Stimulated activated CD8-positive, alpha-beta memory T cell treated with anti-CD3 and anti-CD28 coated beads, Interleukin-4, amount 100 ng/mL, for 1 hour (primary cell): ENCODE measurements at regions not wholly inside any gene's neighbourhood (a gene's known extent, or its start where the extent isn't known, plus 50 kb on each side); places are given as distances from the start of the nearest gene placed in this dataset.
"Not testable (repeated sequence)": the region's sequence is repeated elsewhere in the genome, so short reads cannot be mapped to it uniquely, and the experiment has no call there.

Experiments used
- DNase-seq, 2 donors: peaks; one replicate each; pipeline ENCODE4 v3.0.0-alpha.2; 2020; ENCODE audit warnings: low read depth in 2 of 2, low spot score in 1 of 2

- DNase-seq = no peak
Observed at GRCh38 chr2:121147766-121148165, 137.2 kb downstream of the TFCP2L1 start.

DNA sequence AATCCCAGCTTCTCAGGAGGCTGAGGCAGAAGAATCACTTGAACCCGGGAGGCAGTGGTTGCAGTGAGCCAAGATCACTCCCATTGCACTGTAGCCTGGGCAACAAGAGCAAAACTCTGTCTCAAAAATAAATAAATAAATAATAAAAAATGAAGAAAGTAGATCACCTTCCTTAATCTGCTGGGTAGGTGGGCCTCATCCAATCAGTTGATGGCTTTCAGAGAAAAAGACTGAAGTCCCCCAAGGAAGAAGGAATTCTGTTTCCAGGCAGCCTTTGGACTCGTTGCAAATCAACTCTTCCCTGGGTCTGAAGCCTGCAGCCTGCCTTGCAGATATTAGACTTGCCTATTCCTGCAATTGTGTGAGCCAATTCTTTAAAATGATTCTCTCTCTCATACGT, 136.5 kb downstream of the TFCP2L1 start:
- DNase-seq = no peak

GRCh38 chr2:121149384-121149783, 135.6 kb downstream of the TFCP2L1 start:
- no peak for DNase-seq

GRCh38 chr2:121150126-121150525, 134.9 kb downstream of the TFCP2L1 start:
- DNase-seq = no peak

DNA sequence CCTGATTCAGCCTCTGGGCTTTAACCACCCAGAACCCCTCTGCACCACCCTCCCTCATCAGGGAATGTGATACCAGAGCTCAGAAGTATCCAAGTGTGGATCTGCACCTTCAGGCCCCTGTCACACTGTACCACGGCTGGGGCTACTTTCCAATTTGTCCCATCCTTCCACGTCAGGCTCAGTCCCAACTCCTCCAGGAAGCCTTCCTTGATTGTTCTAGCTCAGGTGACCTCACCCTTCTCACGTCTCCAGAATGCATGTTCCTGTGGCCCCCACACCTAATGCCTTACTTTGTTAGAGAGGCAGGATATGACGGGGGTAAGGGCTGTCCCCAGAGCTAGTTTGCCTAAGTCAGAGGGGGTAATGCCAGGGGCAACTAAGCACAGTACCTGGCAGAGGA, 134.3 kb downstream of the TFCP2L1 start:
- DNase-seq = no peak

DNA sequence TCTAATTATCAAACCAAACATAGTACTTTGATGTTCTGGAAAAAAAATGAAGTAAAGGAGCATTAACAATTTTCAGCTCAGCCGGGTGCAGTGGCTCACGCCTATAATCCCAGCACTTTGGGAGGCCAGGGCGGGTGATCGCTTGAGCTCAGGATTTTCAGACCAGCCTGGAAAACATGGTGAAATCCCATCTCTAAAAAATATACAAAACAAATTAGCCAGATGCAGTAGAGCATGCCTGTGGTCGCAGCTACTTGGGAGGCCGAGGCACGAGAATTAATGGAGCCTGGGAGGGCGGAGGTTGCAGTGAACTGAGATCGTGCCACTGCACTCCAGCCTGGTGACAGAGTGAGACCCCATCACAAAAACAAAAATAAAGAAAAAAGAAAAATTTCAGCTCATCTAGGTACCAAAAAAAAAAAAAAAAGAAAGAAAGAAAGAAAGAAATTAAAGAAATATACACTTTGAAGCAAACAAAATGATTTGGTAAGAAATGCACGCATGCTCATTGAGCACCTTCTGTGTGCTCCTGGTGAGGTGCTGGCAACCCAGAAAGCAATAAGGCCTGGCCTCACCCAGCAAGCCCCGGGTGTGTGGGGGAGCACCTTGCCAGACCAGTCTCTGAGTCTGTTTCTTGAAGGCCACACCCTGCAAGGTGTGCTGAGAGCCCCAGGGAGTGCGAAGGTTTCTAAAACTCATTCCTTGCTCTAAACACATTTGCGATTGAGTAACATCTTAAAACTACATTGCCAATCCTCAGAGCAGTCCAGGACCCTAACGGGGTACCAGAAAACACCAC, 133.5 kb downstream of the TFCP2L1 start:
- DNase-seq = no peak

DNA sequence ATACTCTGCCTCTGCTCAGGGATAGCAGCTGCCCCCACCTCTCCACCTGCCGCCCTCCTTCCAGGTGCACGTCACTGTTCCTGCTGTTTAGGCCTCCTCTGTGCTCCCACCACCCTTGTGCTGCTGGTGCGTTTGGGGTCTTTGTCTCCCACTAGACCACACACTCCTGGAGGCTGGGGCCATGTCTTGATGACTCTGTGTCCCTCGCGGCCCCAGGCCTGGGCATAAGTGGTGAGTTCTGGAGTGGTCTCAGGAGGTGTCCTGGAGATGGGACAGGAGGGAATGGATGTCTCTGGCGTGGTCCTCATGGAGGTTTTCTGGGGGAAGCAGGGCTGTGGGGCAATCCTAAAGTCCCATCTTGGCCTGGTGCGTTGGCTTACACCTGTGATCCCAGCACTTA, 132.1 kb downstream of the TFCP2L1 start:
- no peak for DNase-seq

GRCh38 chr2:121153516-121153915, 131.5 kb downstream of the TFCP2L1 start:
- DNase-seq = no peak

DNA sequence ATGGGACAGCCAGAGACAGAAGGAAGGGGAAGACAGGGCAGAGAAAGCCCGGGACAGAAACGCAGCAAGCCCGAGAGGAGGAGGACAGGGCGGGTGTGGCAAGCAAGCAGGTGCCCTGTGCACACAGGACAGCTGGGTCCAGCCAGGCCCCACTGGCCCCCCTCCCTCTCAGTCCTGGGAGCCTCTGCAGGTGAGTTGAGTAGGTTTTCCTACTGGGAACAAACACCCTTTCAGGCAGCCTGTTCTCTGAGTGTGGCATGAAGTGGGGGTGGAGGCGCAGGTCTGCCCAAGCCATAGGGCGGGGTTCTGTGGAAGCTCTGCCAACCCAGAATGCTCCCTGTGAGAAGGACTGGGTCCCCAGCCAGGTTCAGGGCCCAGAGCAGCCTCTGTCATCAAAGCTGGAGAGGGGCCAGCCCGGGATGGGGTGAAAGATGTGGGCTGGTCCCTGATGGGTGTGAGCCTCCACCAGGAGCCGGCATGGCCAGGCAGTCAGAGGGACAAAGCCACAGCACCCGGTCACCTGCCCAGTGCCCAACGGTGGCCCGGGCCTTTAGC, 129.4 kb downstream of the TFCP2L1 start:
- no peak for DNase-seq

DNA sequence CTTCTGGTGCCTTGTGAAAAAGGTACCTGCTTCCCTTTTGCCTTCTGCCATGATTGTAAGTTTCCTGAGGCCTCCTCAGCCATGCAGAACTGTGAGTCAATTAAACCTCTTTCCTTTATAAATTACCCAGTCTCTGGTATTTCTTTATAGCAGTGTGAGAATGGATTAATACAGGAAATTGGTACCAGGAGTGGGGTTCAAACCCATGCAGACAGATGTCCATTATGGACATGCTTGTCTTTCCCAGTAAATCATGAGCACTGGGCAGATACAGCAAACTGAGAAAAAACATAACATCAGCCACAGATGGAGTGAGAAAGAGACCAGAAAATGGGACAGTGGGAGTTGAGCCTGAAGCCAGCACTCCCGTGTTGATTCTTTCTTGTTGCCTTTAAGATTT, 127.5 kb downstream of the TFCP2L1 start:
- not testable (repeated sequence) for DNase-seq

DNA sequence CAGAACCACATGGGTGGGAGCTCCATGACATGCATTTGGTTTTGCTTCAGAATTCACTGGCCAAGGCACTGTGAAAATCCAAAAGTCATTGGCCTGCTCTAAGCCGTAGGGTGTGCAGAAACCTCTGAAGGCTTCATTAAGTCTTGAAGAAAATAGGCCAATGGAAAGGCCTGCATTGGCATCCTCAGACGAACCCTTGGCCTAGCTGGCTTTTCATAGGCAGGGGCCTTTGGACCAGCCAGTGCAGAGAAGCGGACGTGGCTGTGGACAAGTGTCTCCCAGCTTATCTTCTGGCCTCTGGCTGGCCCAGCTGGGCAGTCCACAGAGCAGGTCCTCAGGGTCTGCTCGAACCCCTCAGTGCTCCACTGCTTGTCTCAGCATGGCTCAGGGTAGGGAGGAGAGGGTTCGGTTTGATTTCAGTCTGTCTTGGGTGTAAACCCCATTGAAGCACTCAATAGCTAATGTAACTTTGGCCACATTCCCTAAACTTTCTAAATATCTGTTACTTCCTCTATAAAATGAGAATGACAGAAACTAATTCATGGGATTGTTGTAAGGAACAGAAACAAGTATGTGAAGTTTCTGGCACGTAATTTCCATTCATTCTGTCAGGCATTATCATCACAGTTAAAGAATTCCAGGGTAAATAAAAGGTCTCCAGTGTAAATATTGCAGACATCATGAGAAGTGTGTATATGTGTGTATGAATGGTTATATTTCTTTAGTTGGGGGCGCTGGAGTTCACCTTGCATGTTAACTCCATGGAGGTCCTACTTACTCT, 125.5 kb downstream of the TFCP2L1 start:
- DNase-seq = no peak

DNA sequence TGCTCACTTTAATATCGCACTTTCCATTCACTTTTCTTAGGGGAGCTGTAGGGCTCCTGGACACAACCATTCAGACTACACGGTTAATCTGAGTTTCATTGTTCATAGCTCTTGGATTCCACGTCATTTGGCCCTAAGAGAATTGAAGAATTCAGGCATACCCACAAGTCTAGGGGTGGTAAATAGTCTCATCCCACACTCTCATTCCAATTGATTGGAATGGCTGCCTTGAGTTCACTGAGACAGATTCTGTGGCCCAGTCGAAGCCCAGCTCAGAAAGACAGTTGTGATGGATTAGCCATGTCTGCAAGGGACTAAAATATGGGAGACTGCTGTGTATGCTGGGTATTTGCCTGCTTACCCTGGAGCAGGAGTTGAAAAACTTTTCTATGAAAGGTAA, 124.6 kb downstream of the TFCP2L1 start:
- DNase-seq = no peak

GRCh38 chr2:121161272-121161671, 123.7 kb downstream of the TFCP2L1 start:
- no peak for DNase-seq

DNA sequence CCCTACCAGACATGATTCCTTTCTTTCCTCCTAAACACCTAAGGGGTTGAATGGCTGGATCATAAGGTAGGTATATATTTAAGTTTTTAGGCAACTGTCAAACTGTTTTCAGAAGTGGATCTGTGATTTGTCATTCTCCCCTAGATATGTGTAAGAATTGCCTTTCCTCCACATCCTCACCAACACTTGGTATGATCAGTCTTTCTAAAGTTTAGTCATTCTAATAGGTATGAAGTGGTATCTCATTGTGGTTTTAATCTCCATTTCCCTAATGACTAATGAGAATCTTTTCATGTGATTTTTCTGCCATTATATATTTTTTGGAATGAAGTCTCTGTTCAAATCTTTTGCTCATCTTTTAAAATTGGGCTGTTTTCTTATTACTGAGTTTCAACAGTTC, 122.1 kb downstream of the TFCP2L1 start:
- no peak for DNase-seq

DNA sequence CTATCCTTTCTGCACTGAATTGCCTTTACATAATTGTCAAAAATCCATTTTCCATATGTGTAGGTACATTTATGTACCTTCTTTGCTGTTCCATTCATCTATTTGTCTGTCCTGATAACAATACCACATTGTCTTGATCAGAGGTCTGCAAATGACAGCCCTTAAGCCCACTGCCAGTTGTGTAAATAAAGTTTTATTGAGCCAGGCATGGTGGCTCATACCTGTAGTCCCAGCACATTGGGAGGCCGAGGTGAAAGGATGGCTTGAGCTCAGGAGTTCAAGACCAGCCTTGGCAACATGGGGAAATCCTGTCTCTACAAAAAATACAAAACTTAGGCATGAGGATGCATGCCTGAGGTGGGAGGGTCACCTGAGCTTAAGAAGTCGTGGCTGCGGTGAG, 121.0 kb downstream of the TFCP2L1 start:
- no peak for DNase-seq

DNA sequence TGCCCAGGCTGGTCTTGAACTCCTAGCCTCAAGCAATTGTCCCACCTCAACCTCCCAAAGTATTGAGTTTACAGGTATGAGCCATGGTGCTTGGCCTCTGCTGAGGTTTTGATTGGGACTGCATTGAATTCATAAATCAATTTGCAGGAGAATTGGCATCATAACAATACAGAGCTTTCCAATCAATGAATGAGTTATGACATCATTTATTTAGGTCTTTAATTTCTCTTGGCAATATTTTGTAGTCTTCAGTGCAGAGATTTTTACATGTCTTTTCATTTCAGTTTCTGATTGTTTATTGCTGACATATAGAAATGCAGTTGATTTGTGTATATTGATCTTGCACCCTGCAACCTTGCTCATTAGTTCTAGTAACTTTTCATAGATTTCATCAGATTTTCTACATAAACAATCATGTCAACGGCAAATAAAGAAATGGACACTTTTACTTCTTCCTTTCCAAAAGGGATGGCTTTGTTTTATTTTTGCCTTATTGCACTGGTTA, 119.9 kb downstream of the TFCP2L1 start:
- no peak for DNase-seq
